ENCODE measurements at regions not wholly inside any gene's neighbourhood (a gene's known extent, or its start where the extent isn't known, plus 50 kb on each side); places are given as distances from the start of the nearest gene placed in this dataset.

DNA sequence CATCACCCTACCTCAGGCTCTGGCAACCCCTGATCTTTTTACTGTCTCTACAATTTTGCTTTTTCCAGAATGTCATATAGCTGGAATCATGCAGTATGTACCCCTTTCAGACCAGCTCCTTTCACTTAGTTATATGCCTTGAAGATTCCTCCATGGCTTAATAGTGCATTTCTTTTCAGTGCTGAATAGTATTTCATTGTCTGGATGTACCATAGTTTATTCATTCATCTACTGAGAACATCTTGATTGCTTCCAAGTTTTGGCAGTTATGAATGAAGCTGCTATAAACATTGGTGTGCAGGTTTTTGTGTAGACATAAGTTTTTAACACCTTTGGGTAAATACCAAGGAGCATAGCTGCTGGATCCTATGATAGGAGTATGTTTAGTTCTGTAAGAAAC is 50.8 kb upstream of the ANP32A start:
- Histone ChIP-seq H3K4me3 (ENCODE audit: low read length) (no peak overlapping the region), H2AFZ (ENCODE audit: low read depth, low read length) (no peak overlapping the region), H3K4me1 (ENCODE audit: insufficient read depth, low read length) (peaks cover 6% of the 10 kb centered on the region), H3K36me3 (ENCODE audit: insufficient read depth, low read length) (no peaks in the 10 kb centered on the region), H3K27me3 (ENCODE audit: insufficient read depth, low read length) (no peaks in the 10 kb centered on the region), H3K9me3 (ENCODE audit: low read length) (no peaks in the 10 kb centered on the region)

DNA sequence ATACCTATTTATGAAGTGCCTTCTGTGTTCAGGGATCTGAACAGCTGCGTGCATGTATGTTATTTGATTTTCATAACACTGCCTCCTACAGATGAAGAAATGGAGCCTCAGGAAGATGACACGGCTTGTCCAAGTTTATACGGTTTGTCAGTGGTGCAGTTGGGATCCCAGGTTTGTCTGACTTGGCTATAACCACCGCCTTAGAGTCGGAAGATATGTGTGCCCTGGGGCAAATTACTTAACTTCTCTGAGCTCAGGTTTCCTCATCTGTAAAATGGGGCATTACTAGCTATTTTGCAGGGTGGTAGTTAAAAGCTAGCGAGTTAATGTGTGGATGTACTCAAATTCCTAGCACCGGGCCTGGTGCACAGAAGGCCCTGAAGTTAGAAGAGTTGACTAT is 54.1 kb upstream of the ANP32A start:
- H3K27me3 ChIP-seq (ENCODE audit: insufficient read depth, low read length) = peaks cover 19% of the 10 kb centered on the region
- H2AFZ ChIP-seq (ENCODE audit: low read depth, low read length) = no peak overlapping the region
- peaks cover 6% of the 10 kb centered on the region for H3K4me1 ChIP-seq (ENCODE audit: insufficient read depth, low read length)
- H3K9me3 ChIP-seq (ENCODE audit: low read length) = no peaks in the 10 kb centered on the region
- H3K36me3 ChIP-seq (ENCODE audit: insufficient read depth, low read length) = no peaks in the 10 kb centered on the region
- no peak overlapping the region for H3K4me3 ChIP-seq (ENCODE audit: low read length)

DNA sequence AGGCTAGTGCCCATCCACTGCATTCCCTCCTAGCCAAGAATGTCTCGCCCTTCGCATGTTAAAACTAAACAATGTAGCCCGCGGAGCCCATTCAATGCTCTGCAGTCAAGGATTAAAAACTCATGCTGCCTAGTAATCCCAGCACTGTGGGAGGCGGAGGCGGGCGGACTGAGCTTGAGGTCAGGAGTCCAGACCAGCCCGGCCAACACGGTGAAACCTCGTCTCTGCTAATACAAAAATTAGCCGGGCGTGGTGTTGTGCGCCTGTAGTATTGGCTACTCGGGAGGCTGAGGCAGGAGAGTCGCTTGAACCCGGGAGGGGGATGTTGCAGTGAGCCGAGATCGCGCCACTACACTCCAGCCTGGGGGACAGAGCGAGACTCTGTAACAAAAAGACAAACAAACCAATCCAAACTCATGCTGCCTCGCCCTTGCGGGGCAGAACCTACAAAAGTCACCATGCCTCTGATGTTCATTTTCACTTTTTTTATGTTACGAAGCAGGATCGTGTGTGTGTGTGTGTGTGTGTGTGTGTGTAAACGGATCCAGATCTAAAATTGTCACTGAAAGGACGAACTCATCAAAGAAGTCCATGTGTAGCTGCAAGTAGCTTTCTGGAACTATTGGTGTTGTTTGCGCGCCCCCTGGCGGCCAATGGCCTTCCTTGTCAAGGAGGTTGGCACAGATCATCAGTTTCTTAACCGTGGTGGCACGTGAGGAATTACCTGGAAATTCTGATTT is 54.8 kb upstream of the SPESP1 start:
- no peaks in the 10 kb centered on the region for H3K36me3 ChIP-seq (ENCODE audit: insufficient read depth, low read length)
- peaks cover 6% of the 10 kb centered on the region for H3K4me1 ChIP-seq (ENCODE audit: insufficient read depth, low read length)
- peaks cover 19% of the 10 kb centered on the region for H3K27me3 ChIP-seq (ENCODE audit: insufficient read depth, low read length)
- H3K9me3 ChIP-seq (ENCODE audit: low read length) = no peaks in the 10 kb centered on the region
- H3K4me3 ChIP-seq (ENCODE audit: low read length) = peak overlapping the region; percentile 37
- peak overlapping the region; percentile 69 for H2AFZ ChIP-seq (ENCODE audit: low read depth, low read length)

DNA sequence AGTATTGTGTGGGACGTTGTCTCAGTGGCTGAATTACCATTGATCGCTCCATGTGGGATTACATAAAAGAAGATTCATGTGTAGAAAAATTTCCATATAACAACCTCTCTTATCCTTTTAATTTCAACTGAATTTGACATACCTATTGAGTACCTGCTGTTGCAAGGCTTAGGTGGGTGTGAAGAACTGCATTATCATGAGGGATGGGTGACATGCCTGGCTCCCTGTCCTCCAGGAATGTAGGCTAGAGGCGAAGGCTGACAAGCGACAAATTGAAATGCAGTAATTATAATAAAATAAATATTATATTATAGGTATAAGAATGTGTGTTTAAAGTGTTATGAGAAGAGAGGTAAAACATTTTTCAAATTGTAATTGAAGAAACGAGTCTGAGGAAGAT is 52.7 kb upstream of the SPESP1 start:
- H3K27me3 ChIP-seq (ENCODE audit: insufficient read depth, low read length) = peaks cover 19% of the 10 kb centered on the region
- H3K36me3 ChIP-seq (ENCODE audit: insufficient read depth, low read length) = no peaks in the 10 kb centered on the region
- H2AFZ ChIP-seq (ENCODE audit: low read depth, low read length) = no peak overlapping the region
- H3K4me1 ChIP-seq (ENCODE audit: insufficient read depth, low read length) = peaks cover 6% of the 10 kb centered on the region
- H3K4me3 ChIP-seq (ENCODE audit: low read length) = no peak overlapping the region
- no peaks in the 10 kb centered on the region for H3K9me3 ChIP-seq (ENCODE audit: low read length)

- Histone ChIP-seq H2AFZ (ENCODE audit: low read depth, low read length) (no peak overlapping the region), H3K9me3 (ENCODE audit: low read length) (no peaks in the 10 kb centered on the region), H3K4me1 (ENCODE audit: insufficient read depth, low read length) (peaks cover 2% of the 10 kb centered on the region), H3K27me3 (ENCODE audit: insufficient read depth, low read length) (peaks cover 19% of the 10 kb centered on the region), H3K4me3 (ENCODE audit: low read length) (no peak overlapping the region), H3K36me3 (ENCODE audit: insufficient read depth, low read length) (no peaks in the 10 kb centered on the region)
Measured at GRCh38 chr15:68880382-68880781, 49.9 kb upstream of the SPESP1 start.

Measured in neuron (in vitro differentiated cells).